ENCODE measurements at regions not wholly inside any gene's neighbourhood (a gene's known extent, or its start where the extent isn't known, plus 50 kb on each side); places are given as distances from the start of the nearest gene placed in this dataset.

- TF ChIP-seq CTCF (IDR thresholded peaks at IDR 0.05) (no peak), POLR2A (IDR thresholded peaks at IDR 0.05) (no peak)
- WGBS, 2 donors = 72 to 80% methylated on average over 6 of the region's 6 CpGs
- intact Hi-C loops (cut with DNase I) = no loop called here
- no peaks in the 10 kb centered on the region for H3K9me3 ChIP-seq
- H3K4me1 ChIP-seq = no peaks in the 10 kb centered on the region
- H3K4me3 ChIP-seq (replicated peaks in 1 of 3) = no peak overlapping the region
- H3K27me3 ChIP-seq = no peaks in the 10 kb centered on the region
- no peak for DNase-seq
- H3K27ac ChIP-seq = no peak overlapping the region
- no peaks in the 10 kb centered on the region for H3K36me3 ChIP-seq
These were observed 113.4 kb upstream of the RESF1 start for GRCh38 chr12:31845613-31846322.

- no peak overlapping the region for H3K4me3 ChIP-seq (replicated peaks in 1 of 3)
- no peak overlapping the region for H3K27ac ChIP-seq
- intact Hi-C loops (cut with DNase I) = no loop called here
- WGBS, 2 donors = 78 to 81% methylated on average over 6 of the region's 6 CpGs
- TF ChIP-seq POLR2A (IDR thresholded peaks at IDR 0.05) (no peak), CTCF (IDR thresholded peaks at IDR 0.05) (no peak)
- H3K36me3 ChIP-seq = no peaks in the 10 kb centered on the region
- H3K9me3 ChIP-seq = no peaks in the 10 kb centered on the region
- no peaks in the 10 kb centered on the region for H3K27me3 ChIP-seq
- no peak for DNase-seq
- no peaks in the 10 kb centered on the region for H3K4me1 ChIP-seq
These were observed 114.7 kb upstream of the AMN1 start for GRCh38 chr12:31843398-31844095.

GRCh38 chr12:31837913-31838312 is 109.1 kb upstream of the AMN1 start:
- TF ChIP-seq CTCF (IDR thresholded peaks at IDR 0.05) (no peak), POLR2A (IDR thresholded peaks at IDR 0.05) (no peak)
- no peaks in the 10 kb centered on the region for H3K27me3 ChIP-seq
- no peak overlapping the region for H3K27ac ChIP-seq
- intact Hi-C loops (cut with DNase I) = no loop called here
- no peak overlapping the region for H3K4me3 ChIP-seq (replicated peaks in 1 of 3)
- no peaks in the 10 kb centered on the region for H3K36me3 ChIP-seq
- 92 to 93% methylated on average over 3 of the region's 3 CpGs for WGBS, 2 donors
- no peaks in the 10 kb centered on the region for H3K9me3 ChIP-seq
- no peak for DNase-seq
- H3K4me1 ChIP-seq = no peaks in the 10 kb centered on the region

- no peak for DNase-seq
- H3K4me1 ChIP-seq = no peaks in the 10 kb centered on the region
- no peak for TF ChIP-seq POLR2A (IDR thresholded peaks at IDR 0.05)
- no peak for TF ChIP-seq CTCF (IDR thresholded peaks at IDR 0.05)
- H3K4me3 ChIP-seq (replicated peaks in 1 of 3) = no peak overlapping the region
- 56 to 60% methylated on average over 5 of the region's 5 CpGs for WGBS, 2 donors
- H3K27ac ChIP-seq = no peak overlapping the region
- no peaks in the 10 kb centered on the region for H3K9me3 ChIP-seq
- intact Hi-C loops (cut with DNase I) = no loop called here
- H3K36me3 ChIP-seq = no peaks in the 10 kb centered on the region
- no peaks in the 10 kb centered on the region for H3K27me3 ChIP-seq
These were observed 106.6 kb upstream of the AMN1 start for GRCh38 chr12:31835276-31835882.

- intact Hi-C loops (cut with DNase I) = no loop called here
- no peaks in the 10 kb centered on the region for H3K9me3 ChIP-seq
- no peak for DNase-seq
- TF ChIP-seq POLR2A (IDR thresholded peaks at IDR 0.05) (no peak), CTCF (IDR thresholded peaks at IDR 0.05) (no peak)
- no peaks in the 10 kb centered on the region for H3K36me3 ChIP-seq
- H3K4me3 ChIP-seq (replicated peaks in 1 of 3) = no peak overlapping the region
- no peaks in the 10 kb centered on the region for H3K4me1 ChIP-seq
- H3K27me3 ChIP-seq = no peaks in the 10 kb centered on the region
- WGBS, 2 donors = 85 to 93% methylated on average over 7 of the region's 7 CpGs
- no peak overlapping the region for H3K27ac ChIP-seq
These were observed 105.3 kb upstream of the AMN1 start for GRCh38 chr12:31834150-31834549.
